SH-SY5Y (cell line): ENCODE measurements at regions not wholly inside any gene's neighbourhood (a gene's known extent, or its start where the extent isn't known, plus 50 kb on each side); places are given as distances from the start of the nearest gene placed in this dataset.

Experiments used
- GATA2 ChIP-seq: IDR thresholded peaks from 2 replicates; pipeline ENCODE4 v1.6.1; 2011; ENCODE audit warnings: mild to moderate bottlenecking, low read depth, low read length
- GATA3 ChIP-seq: IDR thresholded peaks from 2 replicates; pipeline ENCODE4 v1.6.1; 2011; ENCODE audit warnings: low read depth, mild to moderate bottlenecking, low read length, moderate library complexity

DNA sequence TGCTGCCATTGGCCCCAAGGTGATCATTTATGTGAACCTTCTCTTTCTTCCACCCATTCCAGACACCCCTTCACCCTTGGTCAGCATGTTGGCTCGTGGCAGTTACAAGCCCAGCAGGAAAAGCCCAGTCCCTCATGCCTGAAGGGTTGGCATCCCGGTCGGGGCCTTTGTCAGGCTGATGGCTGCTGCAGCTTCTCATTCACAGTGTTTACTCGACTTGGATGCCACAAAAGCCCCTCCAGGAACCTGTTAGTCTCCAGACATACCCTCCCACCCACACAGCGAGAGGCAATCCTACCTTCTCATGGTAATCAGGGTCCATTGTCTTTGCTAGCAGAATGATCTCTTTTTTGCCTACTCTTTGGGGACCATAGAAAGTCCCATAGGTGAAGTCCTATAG is 200.8 kb upstream of the PFKP start:
- no peak for TF ChIP-seq GATA3
- no peak for TF ChIP-seq GATA2

DNA sequence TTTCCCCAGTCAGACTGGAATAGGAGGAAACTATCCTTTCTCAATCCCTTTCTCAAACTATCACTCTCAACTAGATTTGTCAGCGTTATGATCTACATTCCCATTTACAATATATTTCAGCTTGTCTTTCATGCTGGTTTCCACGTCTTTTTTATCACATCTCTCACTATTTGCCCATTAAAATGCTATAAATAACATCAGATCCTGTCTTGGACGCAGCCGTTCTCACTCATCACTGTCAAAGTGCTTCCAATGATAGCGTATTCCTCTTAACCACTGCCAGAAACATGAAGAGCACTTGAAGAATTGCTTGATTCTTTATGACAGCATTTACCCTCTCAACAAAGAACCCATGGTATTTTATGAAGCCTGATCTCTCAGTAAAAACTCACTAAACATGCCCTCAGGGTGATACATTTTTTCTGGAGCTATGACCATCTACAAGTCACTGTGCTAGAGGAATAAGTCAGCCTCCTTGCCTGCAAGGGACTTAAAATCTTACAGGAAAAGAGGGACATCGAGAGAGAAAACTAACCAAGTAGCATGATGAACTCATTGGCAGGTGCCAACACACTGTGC is 205.6 kb upstream of the PFKP start:
- no peak for TF ChIP-seq GATA2

DNA sequence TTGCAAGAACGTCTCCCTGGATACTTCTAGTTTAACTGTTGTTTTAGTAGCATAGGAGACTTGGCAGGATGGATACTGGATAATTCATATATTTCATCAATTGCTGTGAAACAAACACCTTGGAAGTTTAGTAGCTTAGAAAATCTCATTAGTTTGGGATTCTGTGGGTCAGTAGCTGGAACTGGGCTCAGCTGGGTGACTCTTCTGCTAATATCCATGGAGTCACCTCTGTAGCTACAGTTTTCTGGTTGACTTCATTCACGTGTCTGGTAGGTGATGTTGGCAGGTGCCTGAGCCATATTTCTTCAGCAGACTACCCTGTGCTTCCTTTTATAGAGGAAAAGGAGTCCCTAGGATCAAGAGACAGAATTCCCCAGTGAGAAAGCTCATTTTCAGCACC is 208.9 kb upstream of the PFKP start:
- TF ChIP-seq GATA3, result no peak
- no peak for TF ChIP-seq GATA2

DNA sequence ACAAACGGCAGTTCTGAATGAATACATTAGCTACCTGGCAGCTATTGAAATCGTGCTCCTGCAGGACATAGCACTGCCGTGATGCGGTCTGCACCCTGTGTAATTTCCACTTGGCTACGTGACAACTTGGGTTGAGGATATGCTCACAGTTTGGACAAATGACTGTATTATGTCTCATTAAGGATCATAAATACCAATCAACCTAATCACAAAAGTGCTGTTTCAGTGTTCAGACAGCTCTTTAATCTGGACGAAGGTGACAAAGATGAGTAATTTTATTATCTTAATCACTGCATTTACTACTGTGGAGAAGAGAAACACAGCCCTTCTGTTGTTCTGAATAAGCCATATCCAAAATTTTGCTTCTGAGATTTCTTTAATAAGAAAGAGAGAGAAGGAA is 210.8 kb upstream of the PFKP start:
- no peak for TF ChIP-seq GATA2
- no peak for TF ChIP-seq GATA3

DNA sequence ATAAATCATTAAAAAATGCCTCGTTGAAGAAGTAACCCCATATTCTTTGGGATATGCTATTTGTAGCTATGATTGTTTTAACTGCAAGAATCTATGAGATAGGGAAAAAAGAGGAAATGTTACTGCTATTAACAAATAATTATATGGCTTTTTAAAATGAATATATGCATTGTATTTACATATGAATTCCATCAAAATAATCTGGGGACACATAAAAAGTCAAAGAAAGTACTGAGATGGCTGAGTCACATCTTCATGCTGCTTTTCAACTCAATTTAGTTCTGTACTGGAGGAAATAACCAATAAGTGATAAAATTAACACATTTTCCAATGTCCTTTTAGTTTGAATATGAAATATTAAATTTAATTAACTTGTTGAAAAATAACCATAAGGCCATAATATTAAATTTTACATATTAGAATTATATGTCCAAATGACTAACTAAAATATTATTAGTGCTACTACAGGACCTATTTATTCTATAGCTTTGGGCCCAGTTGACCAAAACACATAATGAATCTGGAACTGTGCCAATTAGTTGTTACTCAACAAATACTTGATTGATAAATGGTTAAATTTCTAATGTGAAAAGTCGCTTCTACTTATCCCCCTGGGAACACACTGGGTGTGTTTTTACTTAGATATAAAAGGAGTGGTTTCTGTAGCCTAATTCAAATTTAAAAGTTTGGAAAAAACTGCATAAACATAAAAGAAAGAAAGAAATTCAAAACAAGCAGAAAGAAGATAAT is 214.6 kb upstream of the PFKP start:
- TF ChIP-seq GATA3, result no peak
- no peak for TF ChIP-seq GATA2

DNA sequence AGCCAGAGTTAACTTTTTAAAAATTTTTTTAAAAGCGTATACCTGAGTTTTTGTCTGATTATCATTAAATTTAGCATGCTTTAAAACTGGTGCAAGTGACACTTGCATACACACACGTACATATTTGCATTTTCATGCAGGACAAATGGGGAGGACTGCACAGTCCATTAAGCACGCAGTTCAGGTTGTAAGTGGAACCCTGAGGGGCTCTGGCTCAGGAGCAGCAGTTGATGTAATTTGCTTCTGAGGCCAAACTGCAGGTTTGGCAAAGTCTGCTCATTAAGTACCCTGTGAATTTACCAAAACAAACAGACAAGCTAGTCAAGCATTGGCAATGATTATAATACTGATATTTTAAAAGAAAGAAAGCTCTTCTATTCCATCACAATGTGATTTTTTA is 215.8 kb upstream of the PFKP start:
- no peak for TF ChIP-seq GATA2
- no peak for TF ChIP-seq GATA3

DNA sequence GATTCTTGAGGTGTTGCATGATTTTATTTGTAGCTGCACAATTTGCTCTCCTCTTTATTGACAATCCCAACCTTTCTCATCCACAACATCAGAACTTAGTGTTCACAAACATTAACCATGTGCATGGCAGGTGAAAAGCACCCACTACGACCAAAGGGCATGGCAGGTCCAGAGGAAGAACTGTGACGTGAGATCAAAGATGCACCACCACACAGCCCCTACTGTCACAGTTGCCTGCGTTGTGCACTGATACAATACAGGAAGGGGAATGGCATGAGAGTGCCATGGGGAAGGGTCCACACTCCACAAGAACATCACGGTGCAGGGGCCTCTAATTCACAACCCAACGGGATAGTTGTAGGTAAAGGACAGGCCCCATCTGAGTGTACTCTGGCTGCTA is 217.1 kb upstream of the PFKP start:
- TF ChIP-seq GATA3, result no peak
- TF ChIP-seq GATA2, result no peak

DNA sequence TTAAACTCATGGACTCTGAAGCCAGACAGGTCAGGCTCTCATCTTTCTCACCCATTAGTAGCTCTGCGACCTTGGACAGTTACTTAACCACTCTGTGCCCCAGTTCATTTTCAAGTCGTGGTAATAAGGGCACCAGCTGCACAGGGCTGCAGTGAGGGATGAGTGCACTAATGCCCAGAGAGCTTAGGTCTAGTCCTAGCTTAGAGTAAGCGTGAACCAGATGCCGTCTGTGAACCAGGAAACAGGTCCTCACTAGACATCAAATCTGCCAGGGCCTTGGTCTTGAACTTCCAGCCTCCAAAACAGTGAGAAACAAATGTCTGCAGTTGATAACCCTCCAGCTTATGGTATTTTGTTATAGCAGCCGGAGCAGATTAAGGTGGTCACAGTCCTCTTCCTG is 222.4 kb upstream of the PFKP start:
- TF ChIP-seq GATA2 (no peak), GATA3 (no peak)

DNA sequence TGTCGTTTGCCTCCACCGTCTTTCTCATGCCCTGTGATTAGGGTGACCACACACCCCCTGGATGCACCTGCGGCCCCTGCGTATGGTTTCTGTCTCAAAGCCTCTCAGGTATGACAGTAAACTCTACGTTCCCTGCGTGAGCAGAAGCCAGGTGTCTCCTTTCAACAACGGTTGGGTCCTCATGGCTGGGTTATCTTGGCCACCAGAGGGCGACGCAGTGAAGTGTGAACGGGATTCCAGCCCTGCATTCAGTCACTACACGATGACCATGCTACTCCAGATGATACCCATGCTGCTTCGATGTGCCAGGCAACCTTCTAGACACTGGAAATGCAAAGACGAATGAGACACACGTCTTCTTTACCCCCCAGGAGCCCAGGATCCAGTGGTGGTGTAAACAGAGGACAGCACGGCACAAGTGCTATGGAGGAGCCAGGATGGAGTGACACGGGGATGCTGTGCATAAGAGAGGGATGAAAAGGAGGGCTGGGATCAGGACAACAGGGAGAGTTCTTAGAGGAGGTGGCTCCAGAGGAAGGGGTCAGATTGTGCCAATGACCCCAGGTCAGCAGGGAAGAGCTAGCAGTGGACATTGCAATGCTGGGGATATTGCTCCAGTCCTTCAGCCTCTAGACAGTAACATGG is 228.1 kb upstream of the PFKP start:
- TF ChIP-seq GATA3 (no peak), GATA2 (no peak)

DNA sequence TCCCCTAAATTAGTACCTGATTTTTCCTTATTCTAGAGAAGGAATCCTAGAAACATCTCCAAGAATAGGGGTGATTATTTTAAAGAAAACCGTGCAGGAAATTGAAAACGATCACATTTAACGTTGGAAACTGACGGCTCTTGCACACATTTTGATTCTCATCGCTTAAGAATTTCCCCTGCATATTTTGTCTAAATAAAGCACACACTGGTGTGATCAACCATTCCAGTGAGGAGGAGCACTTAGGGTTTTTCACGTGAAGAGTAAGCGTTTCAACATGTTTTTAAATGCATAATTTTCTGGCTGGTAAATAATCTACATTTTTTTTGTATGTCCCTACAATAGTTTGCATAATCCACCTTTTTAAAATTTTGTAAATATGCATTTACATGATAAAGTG is 229.7 kb upstream of the PFKP start:
- TF ChIP-seq GATA3 (no peak), GATA2 (no peak)

DNA sequence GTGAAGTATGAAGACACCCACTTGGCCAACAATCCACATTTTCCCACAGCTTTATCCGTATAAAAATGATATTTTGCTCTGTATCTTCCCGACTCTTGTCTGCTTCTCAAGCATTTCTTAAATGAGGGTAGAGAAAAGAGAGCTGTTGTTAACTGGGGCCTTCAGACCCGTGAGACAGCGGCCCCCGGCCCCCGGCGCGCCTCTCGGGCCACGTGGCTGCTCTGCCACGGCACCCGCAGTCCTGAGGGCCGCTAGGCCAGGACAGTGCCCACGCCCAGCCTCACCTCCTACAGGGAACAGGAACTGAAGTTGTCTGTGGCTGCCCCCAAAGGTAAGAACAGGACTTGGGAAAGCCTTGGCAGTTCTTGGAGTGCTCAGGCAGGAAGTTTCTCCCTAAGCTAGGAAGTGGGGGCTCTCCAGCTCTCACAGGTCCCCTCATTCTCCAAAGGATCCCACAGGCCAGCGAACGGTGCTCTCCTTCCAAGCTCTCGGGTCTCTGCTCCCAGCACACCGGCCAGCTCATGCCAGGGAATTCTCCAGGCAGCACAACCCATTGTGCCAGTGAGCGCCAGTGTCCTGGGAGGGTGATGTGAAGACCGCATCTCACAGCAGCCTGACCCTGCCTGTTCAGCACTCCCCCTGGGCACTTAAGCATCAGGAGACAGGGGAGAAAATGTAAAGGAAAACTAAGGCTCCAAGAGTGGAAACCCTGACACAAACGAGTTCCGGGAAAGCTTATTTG is 230.3 kb upstream of the PFKP start:
- TF ChIP-seq GATA3, result no peak
- TF ChIP-seq GATA2, result no peak

DNA sequence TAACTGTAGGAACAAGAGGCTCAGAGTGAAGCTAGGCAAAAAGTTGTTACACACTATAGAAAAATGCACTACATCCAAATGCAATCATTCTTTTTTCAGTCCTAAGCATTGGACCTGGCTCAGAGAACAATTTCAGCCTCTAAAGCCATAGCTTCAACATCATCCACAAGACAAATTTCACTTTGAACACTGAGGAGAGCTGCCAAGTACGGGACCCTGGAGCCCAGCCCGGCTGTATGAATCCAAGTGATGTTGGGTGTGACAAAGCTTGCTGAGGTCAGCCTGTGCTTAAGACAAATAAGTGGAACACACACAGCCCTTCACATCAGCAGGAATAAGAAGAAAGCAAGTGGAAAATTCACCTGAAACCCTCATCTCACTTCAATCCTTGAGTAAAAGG is 233.1 kb upstream of the PFKP start:
- no peak for TF ChIP-seq GATA2
- TF ChIP-seq GATA3, result no peak

DNA sequence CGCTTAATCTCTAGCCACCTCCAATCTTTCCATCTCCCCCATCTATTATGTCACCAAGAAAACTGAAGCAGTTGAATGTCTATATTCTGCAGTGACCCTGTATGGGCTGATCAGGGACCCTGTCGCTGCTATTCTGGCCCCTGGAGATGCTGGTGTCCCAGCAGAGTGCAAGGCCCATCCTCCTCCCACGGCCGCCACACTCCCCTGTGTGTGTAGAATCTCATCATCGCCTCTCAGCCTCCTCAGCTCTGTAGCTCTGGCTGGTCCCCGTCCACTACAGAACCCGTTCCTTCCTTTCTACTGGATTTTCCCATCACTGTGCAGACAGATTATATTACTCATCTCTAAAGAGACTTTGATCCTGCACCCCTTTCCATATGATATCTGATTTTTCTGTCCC is 235.8 kb upstream of the PFKP start:
- no peak for TF ChIP-seq GATA3
- no peak for TF ChIP-seq GATA2

DNA sequence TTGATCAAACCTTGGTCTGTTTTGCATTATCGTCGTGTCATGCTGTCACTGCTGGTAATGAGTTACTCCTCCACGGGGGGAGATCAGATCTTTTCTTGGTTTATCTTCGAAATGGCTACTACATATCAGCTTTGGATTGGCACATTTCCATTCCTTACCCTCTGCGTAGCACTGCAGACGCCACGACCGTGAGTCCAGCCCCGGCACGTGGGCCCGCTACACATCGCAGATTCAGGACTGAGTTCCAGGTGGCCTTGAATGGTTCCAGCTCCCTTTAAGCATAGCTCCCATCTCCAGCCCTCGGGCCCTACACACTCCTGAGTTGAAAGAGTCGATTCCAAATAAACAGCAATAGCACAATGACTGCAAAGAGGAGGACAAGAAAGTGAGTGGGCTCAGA is 238.6 kb upstream of the PFKP start:
- TF ChIP-seq GATA3 (no peak), GATA2 (no peak)
